ENCODE measurements at regions not wholly inside any gene's neighbourhood (a gene's known extent, or its start where the extent isn't known, plus 50 kb on each side); places are given as distances from the start of the nearest gene placed in this dataset.

- CTCF ChIA-PET: no interaction called here
- POLR2A ChIA-PET (ENCODE audit: low non-redundant PET): no interaction called here
- no peak overlapping the region for H3K27ac ChIP-seq (ENCODE audit: low read depth, low read length, poor library complexity, severe bottlenecking)
- H3K9me3 ChIP-seq (ENCODE audit: low read depth, low read length, poor library complexity, severe bottlenecking): no peaks in the 10 kb centered on the region
- intact Hi-C loops (cut with micrococcal nuclease; ENCODE audit: unreplicated experiment): no loop called here
- no peaks in the 10 kb centered on the region for H3K4me1 ChIP-seq (ENCODE audit: insufficient read depth, low read length, poor library complexity, severe bottlenecking)
- H3K27me3 ChIP-seq (replicated peaks; ENCODE audit: insufficient read depth, low read depth, low read length, poor library complexity): peaks cover 62% of the 10 kb centered on the region
- no peaks in the 10 kb centered on the region for H3K36me3 ChIP-seq (ENCODE audit: insufficient read depth, low read length, poor library complexity, severe bottlenecking)
- TF ChIP-seq CTCF (conservative IDR thresholded peaks at IDR 0.05; ENCODE audit: low read depth, low read length): no peak
- no peak for TF ChIP-seq EZH2 (IDR thresholded peaks at IDR 0.05; ENCODE audit: borderline replicate concordance, low read depth, low read length, poor library complexity, severe bottlenecking)
- BruUV-seq (replicated peaks): no TSS peak
- no peak for DNase-seq (ENCODE audit: low spot score)
- H3K4me3 ChIP-seq (ENCODE audit: low read depth, low read length, poor library complexity, severe bottlenecking): no peak overlapping the region
These were observed 53.5 kb upstream of the ACAN start for GRCh38 chr15:88749699-88750098.

- H3K4me3 ChIP-seq (ENCODE audit: low read depth, low read length, poor library complexity, severe bottlenecking): no peak overlapping the region
- DNase-seq (ENCODE audit: low spot score): no peak
- no peak for TF ChIP-seq CTCF (conservative IDR thresholded peaks at IDR 0.05; ENCODE audit: low read depth, low read length)
- BruUV-seq (replicated peaks): no TSS peak
- POLR2A ChIA-PET (ENCODE audit: low non-redundant PET): no interaction called here
- intact Hi-C loops (cut with micrococcal nuclease; ENCODE audit: unreplicated experiment): no loop called here
- no peaks in the 10 kb centered on the region for H3K9me3 ChIP-seq (ENCODE audit: low read depth, low read length, poor library complexity, severe bottlenecking)
- CTCF ChIA-PET: interaction anchor here (0.7 kb wide), 1 partner anchor 237 kb away, joined by 4 read pairs; no protein-coding TSS in a partner anchor
- no peaks in the 10 kb centered on the region for H3K36me3 ChIP-seq (ENCODE audit: insufficient read depth, low read length, poor library complexity, severe bottlenecking)
- H3K27ac ChIP-seq (ENCODE audit: low read depth, low read length, poor library complexity, severe bottlenecking): no peak overlapping the region
- peaks cover 58% of the 10 kb centered on the region for H3K27me3 ChIP-seq (replicated peaks; ENCODE audit: insufficient read depth, low read depth, low read length, poor library complexity)
- no peaks in the 10 kb centered on the region for H3K4me1 ChIP-seq (ENCODE audit: insufficient read depth, low read length, poor library complexity, severe bottlenecking)
These were observed 50.7 kb upstream of the ACAN start for GRCh38 chr15:88752501-88752900.

GRCh38 chr15:88752951-88753350, 50.3 kb upstream of the ACAN start:
- no TSS peak for BruUV-seq (replicated peaks)
- no peaks in the 10 kb centered on the region for H3K4me1 ChIP-seq (ENCODE audit: insufficient read depth, low read length, poor library complexity, severe bottlenecking)
- H3K9me3 ChIP-seq (ENCODE audit: low read depth, low read length, poor library complexity, severe bottlenecking): no peaks in the 10 kb centered on the region
- no peak overlapping the region for H3K27ac ChIP-seq (ENCODE audit: low read depth, low read length, poor library complexity, severe bottlenecking)
- ChIA-PET POLR2A (ENCODE audit: low non-redundant PET) (no interaction called here), CTCF (interaction anchor here (0.7 kb wide), 1 partner anchor 238 kb away, joined by 4 read pairs; no protein-coding TSS in a partner anchor)
- DNase-seq (ENCODE audit: low spot score): no peak
- intact Hi-C loops (cut with micrococcal nuclease; ENCODE audit: unreplicated experiment): no loop called here
- peaks cover 55% of the 10 kb centered on the region for H3K27me3 ChIP-seq (replicated peaks; ENCODE audit: insufficient read depth, low read depth, low read length, poor library complexity)
- no peaks in the 10 kb centered on the region for H3K36me3 ChIP-seq (ENCODE audit: insufficient read depth, low read length, poor library complexity, severe bottlenecking)
- TF ChIP-seq EZH2 (IDR thresholded peaks at IDR 0.05; ENCODE audit: borderline replicate concordance, low read depth, low read length, poor library complexity, severe bottlenecking) (no peak), CTCF (conservative IDR thresholded peaks at IDR 0.05; ENCODE audit: low read depth, low read length) (no peak)
- no peak overlapping the region for H3K4me3 ChIP-seq (ENCODE audit: low read depth, low read length, poor library complexity, severe bottlenecking)
